H9 (cell line): ENCODE measurements at regions not wholly inside any gene's neighbourhood (a gene's known extent, or its start where the extent isn't known, plus 50 kb on each side); places are given as distances from the start of the nearest gene placed in this dataset.

ENCODE experiments used
- DNase-seq: peaks from one replicate; pipeline ENCODE4 v3.0.0-alpha.2; 2017
- H2AFZ ChIP-seq: one replicate; pipeline ENCODE4 v1.6.1; 2013; ENCODE audit warnings: mild to moderate bottlenecking, low read length, control low read depth, moderate library complexity
- H2AK5ac ChIP-seq: 2 replicates; pipeline ENCODE4 v1.6.1; 2013; ENCODE audit warnings: low read length, control low read depth, mixed read lengths; ENCODE audit not compliant: insufficient read length
- H2BK120ac ChIP-seq: one replicate; pipeline ENCODE4 v1.6.1; 2013; ENCODE audit warnings: low read depth, mild to moderate bottlenecking, low read length, control low read depth, inconsistent platforms; ENCODE audit not compliant: poor library complexity, severe bottlenecking
- H2BK12ac ChIP-seq: 2 replicates; pipeline ENCODE4 v1.6.1; 2013; ENCODE audit warnings: low read length, control low read depth, mixed read lengths, low read depth; ENCODE audit not compliant: insufficient read length
- H2BK15ac ChIP-seq: 2 replicates; pipeline ENCODE4 v1.6.1; 2013; ENCODE audit warnings: low read depth, low read length, control low read depth
- H2BK20ac ChIP-seq: one replicate; pipeline ENCODE4 v1.6.1; 2013; ENCODE audit warnings: low read depth, mild to moderate bottlenecking, low read length, control low read depth, inconsistent platforms; ENCODE audit not compliant: poor library complexity, severe bottlenecking
- H2BK5ac ChIP-seq: 2 replicates; pipeline ENCODE4 v1.6.1; 2013; ENCODE audit warnings: low read length, control low read depth, mixed read lengths; ENCODE audit not compliant: insufficient read length
- H3K14ac ChIP-seq: 2 replicates; pipeline ENCODE4 v1.6.1; 2013; ENCODE audit warnings: low read length, control low read depth; ENCODE audit not compliant: insufficient read depth
- H3K18ac ChIP-seq: 2 replicates; pipeline ENCODE4 v1.6.1; 2013; ENCODE audit warnings: low read depth, mild to moderate bottlenecking, mixed read lengths, low read length, control low read depth; ENCODE audit not compliant: insufficient read length
- H3K23ac ChIP-seq: 2 replicates; pipeline ENCODE4 v1.6.1; 2013; ENCODE audit warnings: low read length, control low read depth, mixed read lengths, low read depth; ENCODE audit not compliant: insufficient read length
- H3K23me2 ChIP-seq: 2 replicates; pipeline ENCODE4 v1.6.1; 2013; ENCODE audit warnings: low read depth, mild to moderate bottlenecking, mixed read lengths, low read length, control low read depth; ENCODE audit not compliant: insufficient read length, poor library complexity, severe bottlenecking
- H3K27ac ChIP-seq: 2 replicates; pipeline ENCODE4 v1.5.1; 2013; ENCODE audit warnings: low read length, control low read depth, mixed read lengths, low read depth; ENCODE audit not compliant: insufficient read length
- H3K27me3 ChIP-seq: 2 replicates; pipeline ENCODE4 v1.6.1; 2013; ENCODE audit warnings: low read length, control low read depth, inconsistent platforms; ENCODE audit not compliant: insufficient read depth
- H3K4ac ChIP-seq: 2 replicates; pipeline ENCODE4 v1.6.1; 2013; ENCODE audit warnings: low read depth, mild to moderate bottlenecking, control low read depth, inconsistent platforms, low read length, moderate library complexity
- H3K4me1 ChIP-seq: 2 replicates; pipeline ENCODE4 v1.6.1; 2013; ENCODE audit warnings: low read length, control low read depth, inconsistent platforms; ENCODE audit not compliant: insufficient read depth
- H3K4me2 ChIP-seq: 2 replicates; pipeline ENCODE4 v1.6.1; 2013; ENCODE audit warnings: low read length, control low read depth, mixed read lengths; ENCODE audit not compliant: insufficient read length, insufficient read depth
- H3K56ac ChIP-seq: 2 replicates; pipeline ENCODE4 v1.6.1; 2013; ENCODE audit warnings: low read depth, mild to moderate bottlenecking, mixed read lengths, low read length, control low read depth; ENCODE audit not compliant: insufficient read length
- H3K79me1 ChIP-seq: 2 replicates; pipeline ENCODE4 v1.6.1; 2013; ENCODE audit warnings: low read depth, mild to moderate bottlenecking, moderate library complexity, low read length, control low read depth, inconsistent platforms; ENCODE audit not compliant: insufficient read depth, poor library complexity, severe bottlenecking
- H3K79me2 ChIP-seq: 2 replicates; pipeline ENCODE4 v1.6.1; 2013; ENCODE audit warnings: low read length, control low read depth, inconsistent platforms; ENCODE audit not compliant: insufficient read depth
- H3K9ac ChIP-seq: 2 replicates; pipeline ENCODE4 v1.6.1; 2013; ENCODE audit warnings: low read length, control low read depth, mixed read lengths; ENCODE audit not compliant: insufficient read length; ENCODE audit errors: extremely low read depth
- H3K9me3 ChIP-seq: one replicate; pipeline ENCODE4 v1.6.1; 2013; ENCODE audit warnings: low read depth, low read length, inconsistent platforms; ENCODE audit not compliant: control insufficient read depth
- H3T11ph ChIP-seq: one replicate; pipeline ENCODE4 v1.6.1; 2013; ENCODE audit warnings: mild to moderate bottlenecking, low read length, control low read depth, inconsistent platforms
- H4K20me1 ChIP-seq: one replicate; pipeline ENCODE4 v1.6.1; 2013; ENCODE audit not compliant: control insufficient read depth, insufficient read length, insufficient read depth
- H4K5ac ChIP-seq: 2 replicates; pipeline ENCODE4 v1.6.1; 2013; ENCODE audit warnings: low read depth, mild to moderate bottlenecking, mixed read lengths, low read length, control low read depth; ENCODE audit not compliant: insufficient read length
- H4K8ac ChIP-seq: replicated peaks from 2 replicates; pipeline ENCODE4 v1.6.1; 2013; ENCODE audit warnings: low read length, control low read depth, mixed read lengths, low read depth; ENCODE audit not compliant: insufficient read length
- H4K91ac ChIP-seq: 2 replicates; pipeline ENCODE4 v1.6.1; 2013; ENCODE audit warnings: low read depth, mild to moderate bottlenecking, moderate library complexity, mixed read lengths, low read length, control low read depth; ENCODE audit not compliant: insufficient read length
- H3K27ac Mint-ChIP-seq, 3 experiments: 2 replicates in 2 of 3; 3 replicates in 1 of 3; pipeline ENCODE4 v1.8.0; 2020 to 2021; ENCODE audit warnings: mixed read lengths in 3 of 3, mild to moderate bottlenecking in 1 of 3, moderate library complexity in 1 of 3
- H3K27me3 Mint-ChIP-seq: 2 replicates; pipeline ENCODE4 v1.8.0; 2021; ENCODE audit warnings: low read depth, mild to moderate bottlenecking, moderate library complexity, mixed read lengths
- H3K36me3 Mint-ChIP-seq, 3 experiments: 2 replicates in 2 of 3; 3 replicates in 1 of 3; pipeline ENCODE4 v1.8.0; 2020 to 2021; ENCODE audit warnings: low read depth in 3 of 3, mixed read lengths in 3 of 3; ENCODE audit not compliant: insufficient read depth in 1 of 3
- H3K4me1 Mint-ChIP-seq, 2 experiments: 2 replicates each; pipeline ENCODE4 v1.8.0; 2020; ENCODE audit warnings: mixed read lengths in 2 of 2
- H3K4me3 Mint-ChIP-seq, 2 experiments: 2 replicates in 1 of 2; 3 replicates in 1 of 2; pipeline ENCODE4 v1.8.0; 2020 to 2021; ENCODE audit warnings: mild to moderate bottlenecking in 2 of 2, mixed read lengths in 2 of 2, moderate library complexity in 1 of 2
- H3K9me3 Mint-ChIP-seq, 2 experiments: 2 replicates in 1 of 2; 3 replicates in 1 of 2; pipeline ENCODE4 v1.8.0; 2020; ENCODE audit warnings: mild to moderate bottlenecking in 2 of 2, mixed read lengths in 2 of 2, moderate library complexity in 1 of 2
- CTCF ChIP-seq: fragments of 200-600 bp; sonication (generic); conservative IDR thresholded peaks from 3 replicates; pipeline ENCODE4 v1.8.0; 2021; ENCODE audit warnings: antibody characterized with exemption, mild to moderate bottlenecking
- WGBS: extraction: QIAGEN DNeasy Blood & Tissue Kit; methylation state at CpG from one replicate; pipeline ENCODE4 v1.1.7; 2013; ENCODE audit warnings: missing lambda C conversion rate, low lambda C conversion rate, mixed read lengths; ENCODE audit not compliant: insufficient read length; ENCODE audit errors: extremely low coverage; 5-methylcytosine and 5-hydroxymethylcytosine counted together

DNA sequence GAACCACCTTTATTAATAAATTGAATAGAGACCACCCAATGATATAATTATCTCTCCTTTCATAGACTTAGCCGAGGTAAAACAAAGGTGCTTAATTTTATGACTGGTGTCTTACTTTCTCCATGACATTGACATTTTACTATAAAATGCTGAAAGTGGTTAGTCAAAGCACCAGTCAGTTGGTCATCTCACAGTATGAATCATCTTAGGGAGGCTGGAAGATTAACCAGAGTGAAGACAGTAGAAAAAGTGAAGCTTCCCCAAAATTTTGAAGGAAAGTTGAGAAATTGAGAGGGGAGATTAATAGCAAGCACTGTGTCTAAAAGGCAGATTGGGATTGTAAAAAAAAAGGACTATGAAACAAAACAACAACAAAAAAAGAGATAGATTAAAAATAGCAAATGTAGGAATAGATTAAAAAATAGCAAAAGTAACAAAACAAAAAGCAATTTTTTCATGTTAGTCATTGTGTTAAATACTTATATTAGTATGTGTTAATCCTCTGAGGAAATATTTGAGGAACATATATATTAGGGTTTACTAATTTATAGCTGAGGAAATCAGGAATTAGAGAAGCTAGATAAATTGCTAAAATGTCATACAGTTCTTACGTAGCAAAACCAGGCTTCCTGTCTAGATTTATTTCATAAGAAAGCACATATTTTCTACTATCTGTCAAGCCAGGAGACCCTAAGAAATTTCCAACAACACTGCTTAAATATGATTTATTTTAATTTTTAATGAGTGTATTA, 557.3 kb upstream of the ANO5 start:
- Histone ChIP-seq H2BK15ac (no peak overlapping the region), H3K18ac (no peak overlapping the region), H2BK12ac (no peak overlapping the region), H2BK5ac (no peak overlapping the region), H3K56ac (no peak overlapping the region), H3T11ph (no peak overlapping the region), H2AFZ (no peak overlapping the region), H2AK5ac (no peak overlapping the region), H3K79me1 (no peaks in the 10 kb centered on the region), H3K23me2 (no peaks in the 10 kb centered on the region), H3K9me3 (no peaks in the 10 kb centered on the region), H4K91ac (no peak overlapping the region), H3K23ac (no peak overlapping the region), H3K27me3 (no peaks in the 10 kb centered on the region), H3K4me1 (no peaks in the 10 kb centered on the region), H4K8ac (no peak overlapping the region), H3K27ac (no peak overlapping the region), H3K9ac (no peak overlapping the region), H3K14ac (no peak overlapping the region), H3K4me2 (no peak overlapping the region), H4K5ac (no peak overlapping the region), H3K79me2 (no peaks in the 10 kb centered on the region), H2BK120ac (no peak overlapping the region), H3K4ac (no peak overlapping the region), H4K20me1 (no peaks in the 10 kb centered on the region), H2BK20ac (no peak overlapping the region)
- Mint-ChIP-seq H3K27ac (no peak overlapping the region), H3K4me3 (no peak overlapping the region), H3K36me3 (no peaks in the 10 kb centered on the region), H3K27me3 (no peaks in the 10 kb centered on the region; the same call in 1 of the 2 replicates), H3K4me1 (no peaks in the 10 kb centered on the region), H3K9me3 (no peaks in the 10 kb centered on the region)
- no CpG with 5 or more reads among the region's 2 CpGs for WGBS
- no peak for DNase-seq
- no peak for TF ChIP-seq CTCF
